Ishikawa (cell line): ENCODE measurements at regions not wholly inside any gene's neighbourhood (a gene's known extent, or its start where the extent isn't known, plus 50 kb on each side); places are given as distances from the start of the nearest gene placed in this dataset.

Experiments used
- NFIC ChIP-seq: IDR thresholded peaks from 2 replicates; pipeline ENCODE4 v1.6.1; 2012
- TEAD4 ChIP-seq: IDR thresholded peaks from 2 replicates; pipeline ENCODE4 v1.6.1; 2012
- TF ChIP-seq, protein P1 (sequence below): IDR thresholded peaks from 2 replicates; pipeline ENCODE4 v1.6.1; 2012

DNA sequence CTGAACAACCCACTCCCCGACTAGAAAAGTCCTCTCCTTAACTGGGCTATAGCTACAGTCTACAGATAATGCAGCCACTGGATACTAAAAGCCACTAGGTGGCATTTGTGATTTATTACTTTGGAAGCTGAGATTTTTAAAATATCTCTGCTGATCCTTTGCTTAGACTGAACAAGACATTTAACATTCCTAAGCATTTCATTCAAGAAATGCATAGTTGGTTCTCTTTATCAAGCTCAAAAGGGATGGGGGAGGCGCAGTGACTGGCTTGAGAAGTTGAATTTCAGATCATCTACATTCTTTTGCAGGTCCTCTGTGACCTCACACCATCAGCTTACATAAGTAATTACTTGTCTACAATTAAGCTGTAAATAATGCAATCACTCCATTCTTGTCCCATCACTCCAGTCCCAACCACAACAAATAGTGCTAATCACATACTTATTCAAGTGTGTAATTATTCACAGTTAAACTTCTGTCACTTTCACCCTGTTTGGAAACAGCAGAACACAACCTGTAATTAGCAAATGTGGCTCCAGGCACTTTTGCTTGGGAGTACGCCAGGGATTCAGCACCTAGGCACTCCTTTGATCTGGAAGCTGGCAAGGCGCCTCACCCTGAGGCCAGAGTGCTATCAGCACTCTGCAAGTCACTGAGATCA is 203.6 kb downstream of the NOVA1 start:
- TF ChIP-seq, protein P1, sequence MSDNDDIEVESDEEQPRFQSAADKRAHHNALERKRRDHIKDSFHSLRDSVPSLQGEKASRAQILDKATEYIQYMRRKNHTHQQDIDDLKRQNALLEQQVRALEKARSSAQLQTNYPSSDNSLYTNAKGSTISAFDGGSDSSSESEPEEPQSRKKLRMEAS = no peak
- TF ChIP-seq TEAD4 (no peak), NFIC (peak; percentile 68; the same call in 1 of the 2 replicates)
